ENCODE measurements at regions not wholly inside any gene's neighbourhood (a gene's known extent, or its start where the extent isn't known, plus 50 kb on each side); places are given as distances from the start of the nearest gene placed in this dataset.
"Not testable (repeated sequence)": the region's sequence is repeated elsewhere in the genome, so short reads cannot be mapped to it uniquely, and the experiment has no call there.

DNA sequence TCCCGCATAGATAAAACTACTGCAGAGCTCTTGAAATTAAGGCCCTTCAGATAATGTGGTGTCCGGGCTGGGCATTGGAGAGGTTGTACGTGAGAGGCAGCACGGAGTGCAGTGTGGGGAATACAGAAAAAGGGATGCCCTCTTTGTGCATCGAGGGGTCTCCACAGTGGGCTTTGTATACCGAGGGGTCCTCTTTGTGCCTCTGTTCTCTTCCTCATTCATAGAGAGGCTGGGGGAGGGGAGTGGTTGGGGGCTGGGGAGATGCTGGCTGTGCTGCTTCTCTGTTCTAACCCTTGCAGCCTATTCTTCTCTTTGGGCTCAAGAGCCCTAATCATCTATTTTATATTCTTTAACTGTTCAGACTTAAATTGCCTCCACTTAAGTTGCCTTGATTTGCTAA is 74.3 kb upstream of the NDN start:
- ATAC-seq (no peak), DNase-seq (no peak)
- TF ChIP-seq POLR2A (IDR thresholded peaks at IDR 0.05): no peak
- TF ChIP-seq CTCF (IDR thresholded peaks at IDR 0.05): no peak
- intact Hi-C loops (cut with DNase I): no loop called here
- Histone ChIP-seq H3K27ac (no peak overlapping the region), H3K27me3 (no peaks in the 10 kb centered on the region), H3K9me3 (no peaks in the 10 kb centered on the region), H3K4me3 (no peak overlapping the region), H3K36me3 (replicated peaks in 1 of 2; ENCODE audit: insufficient read depth in 1 of 2, low read depth in 2 of 2) (no peaks in the 10 kb centered on the region), H3K4me1 (no peaks in the 10 kb centered on the region)
- 55 to 66% methylated on average over 6 of the region's 6 CpGs for WGBS, 2 donors

DNA sequence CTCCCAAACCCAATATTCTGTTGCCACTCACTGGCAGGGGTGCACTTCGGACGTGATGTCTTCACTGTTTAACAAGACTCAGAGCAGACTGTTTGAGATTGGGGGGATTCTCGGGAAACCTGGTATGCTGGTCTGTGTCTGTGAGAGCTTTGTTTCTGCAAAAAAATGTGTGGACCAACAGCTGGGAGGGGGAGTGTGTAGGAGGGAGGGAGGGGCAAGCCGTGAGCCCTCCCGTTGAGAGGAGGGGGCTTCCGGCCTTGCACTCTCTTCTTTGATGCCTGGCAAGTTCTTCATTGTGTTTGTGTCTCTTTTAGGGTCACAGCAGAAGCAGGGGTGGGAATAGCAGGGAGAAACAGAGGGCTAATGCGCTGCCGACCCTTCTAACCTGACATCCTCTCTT is 74.9 kb upstream of the NDN start:
- intact Hi-C loops (cut with DNase I): no loop called here
- TF ChIP-seq POLR2A (IDR thresholded peaks at IDR 0.05) (no peak), CTCF (IDR thresholded peaks at IDR 0.05) (no peak)
- WGBS, 2 donors: 31 to 34% methylated on average over 8 of the region's 8 CpGs
- H3K36me3 ChIP-seq (replicated peaks in 1 of 2; ENCODE audit: insufficient read depth in 1 of 2, low read depth in 2 of 2): no peaks in the 10 kb centered on the region
- no peak overlapping the region for H3K4me3 ChIP-seq
- H3K9me3 ChIP-seq: no peaks in the 10 kb centered on the region
- H3K4me1 ChIP-seq: no peaks in the 10 kb centered on the region
- H3K27me3 ChIP-seq: no peaks in the 10 kb centered on the region
- ATAC-seq (no peak), DNase-seq (no peak)
- H3K27ac ChIP-seq: no peak overlapping the region

- ATAC-seq (no peak), DNase-seq (no peak)
- intact Hi-C loops (cut with DNase I): no loop called here
- TF ChIP-seq CTCF (IDR thresholded peaks at IDR 0.05): no peak
- Histone ChIP-seq H3K36me3 (replicated peaks in 1 of 2; ENCODE audit: insufficient read depth in 1 of 2, low read depth in 2 of 2) (no peaks in the 10 kb centered on the region), H3K9me3 (no peaks in the 10 kb centered on the region), H3K4me1 (no peaks in the 10 kb centered on the region), H3K27ac (no peak overlapping the region), H3K27me3 (no peaks in the 10 kb centered on the region), H3K4me3 (no peak overlapping the region)
- WGBS, 2 donors: 69 to 77% methylated on average over 8 to 9 of the region's 9 CpGs
These were observed 75.9 kb upstream of the NDN start for GRCh38 chr15:23763021-23763420.

GRCh38 chr15:23764306-23764705 is 77.2 kb upstream of the NDN start:
- no peak overlapping the region for H3K4me3 ChIP-seq
- no peaks in the 10 kb centered on the region for H3K9me3 ChIP-seq
- no peak for TF ChIP-seq CTCF (IDR thresholded peaks at IDR 0.05)
- no peak for TF ChIP-seq POLR2A (IDR thresholded peaks at IDR 0.05)
- no peak for ATAC-seq
- no peak for DNase-seq
- H3K4me1 ChIP-seq: no peaks in the 10 kb centered on the region
- intact Hi-C loops (cut with DNase I): no loop called here
- H3K27ac ChIP-seq: no peak overlapping the region
- H3K36me3 ChIP-seq (replicated peaks in 1 of 2; ENCODE audit: insufficient read depth in 1 of 2, low read depth in 2 of 2): no peaks in the 10 kb centered on the region
- WGBS, 2 donors: 33 to 35% methylated on average over 3 of the region's 3 CpGs
- no peaks in the 10 kb centered on the region for H3K27me3 ChIP-seq

DNA sequence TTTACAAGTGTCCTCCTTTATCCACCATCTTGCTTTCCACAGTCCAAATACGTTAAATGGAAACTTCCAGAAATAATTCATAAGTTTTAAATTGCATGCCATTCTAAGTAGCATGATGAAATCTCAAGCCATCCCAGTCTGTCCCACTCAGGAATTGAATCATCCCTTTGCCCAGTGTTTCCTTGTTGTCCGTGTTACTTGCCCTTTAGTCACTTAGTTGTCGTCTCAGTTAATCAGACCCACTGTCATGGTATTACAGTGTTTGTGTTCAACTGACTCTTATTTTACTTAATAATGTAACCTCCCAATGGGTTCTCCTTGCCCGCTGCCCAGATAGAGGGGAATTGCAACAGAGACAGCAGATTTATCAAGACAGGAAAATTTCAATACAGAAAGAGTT is 77.6 kb upstream of the NDN start:
- intact Hi-C loops (cut with DNase I): no loop called here
- Histone ChIP-seq H3K4me1 (no peaks in the 10 kb centered on the region), H3K9me3 (no peaks in the 10 kb centered on the region), H3K27me3 (no peaks in the 10 kb centered on the region), H3K27ac (no peak overlapping the region), H3K36me3 (replicated peaks in 1 of 2; ENCODE audit: insufficient read depth in 1 of 2, low read depth in 2 of 2) (no peaks in the 10 kb centered on the region), H3K4me3 (no peak overlapping the region)
- WGBS, 2 donors: 54 to 72% methylated on average over 4 of the region's 4 CpGs
- TF ChIP-seq CTCF (IDR thresholded peaks at IDR 0.05) (no peak), POLR2A (IDR thresholded peaks at IDR 0.05) (no peak)
- ATAC-seq (no peak), DNase-seq (no peak)

DNA sequence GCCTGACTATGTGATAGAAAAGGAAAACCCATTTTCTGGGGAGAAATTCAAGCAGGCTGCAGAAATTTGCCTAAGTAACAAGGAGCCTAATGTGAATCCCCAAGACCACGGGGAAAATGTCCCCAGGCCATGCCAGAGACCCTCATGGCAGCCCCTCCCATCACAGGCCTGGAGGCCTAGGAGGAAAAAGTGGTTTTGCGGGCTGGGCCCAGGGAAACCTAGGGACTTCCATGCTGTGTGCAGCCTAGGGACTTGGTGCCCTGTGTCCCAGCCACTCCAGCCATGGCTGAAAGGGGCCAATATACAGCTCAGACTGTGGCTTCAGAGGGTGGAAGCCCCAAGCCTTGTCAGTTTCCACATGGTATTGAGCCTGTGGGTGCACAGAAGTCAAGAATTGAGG is 79.7 kb upstream of the NDN start:
- DNase-seq; H3K9me3 ChIP-seq; ATAC-seq; intact Hi-C loops (cut with DNase I); H3K27me3 ChIP-seq; H3K4me1 ChIP-seq; H3K36me3 ChIP-seq (replicated peaks in 1 of 2; ENCODE audit: insufficient read depth in 1 of 2, low read depth in 2 of 2); H3K27ac ChIP-seq; H3K4me3 ChIP-seq: not testable (repeated sequence)
- 43 to 55% methylated on average over 2 of the region's 2 CpGs for WGBS, 2 donors

Measured in body of pancreas (tissue), 4 donors.